EH (cell line): ENCODE measurements at regions not wholly inside any gene's neighbourhood (a gene's known extent, or its start where the extent isn't known, plus 50 kb on each side); places are given as distances from the start of the nearest gene placed in this dataset.

ENCODE experiments used
- DNase-seq: peaks from one replicate; pipeline ENCODE4 v3.0.0-alpha.2; 2015; ENCODE audit warnings: low read depth

GRCh38 chr10:128901236-128901635 is 565.8 kb upstream of the MGMT start:
- no peak for DNase-seq

DNA sequence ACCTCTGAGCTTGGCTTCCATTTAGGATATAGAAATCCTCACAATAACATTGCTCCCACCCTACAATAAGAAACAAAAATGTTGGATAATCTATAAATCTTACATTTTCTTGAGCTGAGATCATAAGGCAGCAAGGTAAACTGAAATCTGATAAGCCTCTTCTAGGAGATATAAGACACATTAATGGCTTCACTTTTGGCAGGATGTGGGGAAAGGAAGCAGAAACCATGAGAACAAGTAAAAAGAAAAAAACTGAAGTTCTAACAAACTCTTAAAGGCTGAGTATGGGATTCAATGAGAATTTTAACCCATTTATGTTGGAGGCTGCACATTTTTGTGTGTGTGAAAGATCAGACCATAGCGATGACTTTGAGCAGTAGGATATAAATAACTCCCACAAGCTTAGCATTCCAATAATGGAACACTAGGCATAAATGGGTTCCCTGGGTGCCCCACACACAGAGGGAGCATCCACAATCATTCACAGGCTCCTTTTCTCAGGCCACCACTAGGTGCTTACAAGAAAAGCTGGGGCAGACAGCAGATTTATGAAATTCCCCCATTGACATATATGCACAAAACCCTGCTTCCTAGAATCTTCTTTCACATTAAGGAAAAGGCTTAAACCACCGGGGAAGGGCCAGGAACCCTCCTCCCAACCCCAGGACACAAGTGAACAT is 564.9 kb upstream of the MGMT start:
- DNase-seq: no peak

GRCh38 chr10:128907155-128907941 is 559.7 kb upstream of the MGMT start:
- no peak for DNase-seq

- no peak for DNase-seq
Measured at GRCh38 chr10:128908099-128908498, 558.9 kb upstream of the MGMT start.

- DNase-seq: no peak
Measured at GRCh38 chr10:128908499-128908898, 558.5 kb upstream of the MGMT start.

DNA sequence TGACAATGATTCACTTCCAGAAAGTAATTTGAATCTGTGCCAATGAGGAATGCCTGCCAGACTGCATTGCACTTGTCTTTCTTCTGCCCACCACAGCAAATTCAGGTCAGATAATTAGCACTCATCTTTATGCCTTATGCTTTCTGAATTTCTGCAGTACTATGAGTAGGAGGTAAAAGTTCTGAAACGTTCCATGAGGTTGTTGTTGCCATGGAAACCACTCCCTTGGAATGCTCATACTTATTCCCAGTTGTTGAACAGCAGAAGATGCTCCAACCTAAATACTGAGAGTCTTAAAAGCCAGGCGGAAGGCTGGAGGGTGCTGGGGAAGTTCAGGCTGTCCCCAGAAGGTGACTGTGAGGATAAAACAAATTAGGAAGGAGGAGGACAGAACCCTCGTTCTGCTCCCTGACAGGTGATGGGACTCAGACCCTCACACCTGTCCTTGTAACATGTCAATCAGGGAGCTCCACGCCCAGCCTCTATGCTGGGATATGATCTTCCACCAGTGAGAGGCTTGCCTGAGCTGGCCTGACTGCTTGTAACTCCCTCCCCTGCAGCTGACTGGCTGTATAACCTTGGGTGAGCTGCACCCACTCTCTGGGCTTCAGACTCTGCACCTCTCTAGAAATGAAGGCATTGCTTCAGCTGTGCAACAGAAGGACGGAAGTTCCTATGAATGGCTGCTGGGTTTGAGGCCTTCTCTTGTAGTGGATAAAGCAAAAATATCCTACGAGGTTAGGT is 554.3 kb upstream of the MGMT start:
- no peak for DNase-seq

- no peak for DNase-seq
Measured at GRCh38 chr10:128914681-128915080, 552.4 kb upstream of the MGMT start.

DNA sequence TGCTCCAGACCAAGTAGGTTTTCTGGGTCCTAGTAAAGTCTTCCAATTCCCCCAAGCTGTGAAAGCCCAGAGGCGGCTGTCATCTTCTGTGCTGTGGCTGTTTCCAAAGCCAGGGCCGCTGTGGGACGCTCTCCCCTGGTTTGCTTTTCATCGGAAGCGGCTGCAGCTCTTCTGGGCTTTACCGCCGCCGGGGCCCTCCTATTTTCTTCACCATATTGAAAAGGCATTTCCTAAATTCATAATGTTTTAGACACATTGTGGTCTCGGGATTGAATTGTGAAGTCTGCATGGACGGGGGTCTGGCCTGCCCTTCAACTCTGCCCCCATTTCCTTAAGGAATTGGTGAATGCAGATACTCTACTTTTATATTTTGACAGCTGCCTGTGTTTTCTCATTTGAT is 551.4 kb upstream of the MGMT start:
- no peak for DNase-seq

DNA sequence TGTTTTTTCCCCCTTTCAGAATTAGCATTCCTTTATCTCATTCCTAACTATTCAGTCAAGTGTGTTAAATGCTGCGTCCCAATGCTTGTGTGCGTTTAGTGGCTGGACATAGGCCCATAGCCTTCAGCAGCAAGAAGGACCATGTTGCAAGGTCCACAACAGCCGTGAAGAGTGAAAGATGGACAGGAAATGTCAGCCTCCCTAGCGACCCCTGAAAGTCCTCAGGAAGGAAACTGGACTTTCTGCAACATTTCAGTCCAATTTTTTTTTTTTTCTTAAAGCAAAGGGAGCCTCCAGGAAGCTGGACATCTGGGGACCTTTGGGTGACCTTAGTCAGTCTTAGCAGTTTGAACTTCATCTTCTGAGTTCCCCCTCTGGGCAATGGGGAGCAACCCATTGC is 550.7 kb upstream of the MGMT start:
- DNase-seq: no peak

DNA sequence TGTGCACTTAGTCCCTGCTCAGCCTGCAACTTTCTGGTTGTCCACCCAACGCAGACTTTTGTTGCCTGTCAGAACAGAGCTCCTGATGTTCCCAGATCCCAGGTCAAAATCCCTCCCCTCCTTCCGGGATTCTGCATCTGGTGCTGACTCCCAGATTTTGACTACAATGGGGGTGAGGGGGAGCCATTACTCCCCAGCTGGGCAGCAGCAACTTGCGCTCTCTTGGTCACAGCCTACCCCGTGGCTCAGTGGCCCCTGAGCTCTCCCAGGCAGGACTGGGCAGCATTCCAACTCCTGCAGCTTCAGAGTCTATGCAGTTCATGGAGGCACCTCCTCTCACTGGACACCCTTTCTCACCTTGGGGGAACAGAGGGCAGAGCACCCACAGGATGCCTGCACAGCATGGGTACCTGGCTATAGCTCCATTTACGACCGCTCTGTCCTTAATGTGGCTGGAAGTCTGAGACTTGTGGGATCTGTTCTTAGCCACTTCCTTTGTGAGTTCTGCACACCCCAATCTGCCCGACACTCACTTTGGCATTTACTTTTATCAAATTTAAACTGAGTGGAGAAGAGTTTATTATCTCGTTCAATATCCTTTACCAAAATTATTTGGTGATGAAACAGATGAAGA is 545.5 kb upstream of the MGMT start:
- no peak for DNase-seq

- DNase-seq: no peak
Measured at GRCh38 chr10:128922172-128922571, 544.9 kb upstream of the MGMT start.

- DNase-seq: no peak
Measured at GRCh38 chr10:128922619-128923196, 544.3 kb upstream of the MGMT start.

- DNase-seq: no peak
Measured at GRCh38 chr10:128924918-128925317, 542.1 kb upstream of the MGMT start.

GRCh38 chr10:128926711-128927110 is 540.3 kb upstream of the MGMT start:
- DNase-seq: no peak

DNA sequence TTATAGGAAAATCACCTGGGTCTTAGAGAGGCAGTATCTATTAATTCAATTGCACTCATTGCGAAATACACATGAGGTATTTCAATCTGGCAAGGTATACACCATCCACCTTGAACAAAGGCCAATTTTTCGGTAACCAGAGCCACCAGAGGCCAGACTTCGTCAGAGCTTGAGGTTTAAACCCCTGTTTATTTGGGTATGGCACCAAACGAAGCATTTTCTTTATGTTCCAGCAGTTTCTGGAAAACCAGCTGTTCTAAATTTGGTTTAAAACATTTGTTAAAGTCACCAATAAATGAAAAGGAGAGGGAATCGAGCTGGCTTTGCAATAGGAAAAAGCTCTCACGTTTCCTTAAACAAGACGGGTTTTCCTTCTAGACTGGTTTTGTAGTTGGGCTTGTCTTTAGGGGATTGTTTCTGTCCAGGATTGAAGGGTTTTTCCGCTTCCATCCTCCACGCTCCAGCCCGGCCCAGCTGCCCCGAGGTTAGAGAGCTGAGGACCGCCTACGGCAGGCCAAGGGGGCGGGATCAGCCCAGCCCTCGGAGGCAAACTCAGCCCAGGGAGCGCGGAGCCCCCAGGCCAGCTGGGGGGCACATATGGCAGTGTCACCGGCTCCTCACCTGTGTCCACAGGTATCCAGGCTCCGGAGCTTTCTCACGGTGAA is 539.4 kb upstream of the MGMT start:
- DNase-seq: no peak

DNA sequence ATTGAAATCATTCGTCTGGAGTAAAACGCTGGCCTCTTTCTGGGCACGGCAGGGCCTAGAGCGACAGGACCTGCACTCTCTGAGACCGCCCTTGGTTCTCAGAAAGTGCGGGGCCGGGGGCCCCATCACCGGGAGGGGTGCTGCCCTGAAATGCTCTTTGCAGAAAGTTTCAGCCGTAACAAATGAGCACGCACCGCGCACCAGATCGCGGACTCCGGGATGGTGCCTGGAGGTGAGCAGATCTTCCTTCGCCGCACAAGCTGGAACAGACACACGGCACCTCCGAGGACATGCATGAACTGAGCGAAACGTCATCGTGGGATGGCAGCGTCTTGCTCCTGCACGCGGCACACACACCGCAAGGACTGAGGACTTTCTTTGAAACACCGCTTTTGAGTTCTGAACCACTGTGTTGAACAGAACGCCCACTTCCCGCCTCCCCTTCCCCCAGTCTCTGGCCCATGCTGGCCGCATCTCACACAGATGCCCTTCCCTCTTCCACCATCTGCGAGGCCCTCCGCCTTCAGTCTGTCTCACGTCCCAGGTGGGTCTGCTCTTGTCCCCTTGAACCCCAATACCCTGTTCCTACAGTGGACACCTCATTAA is 538.7 kb upstream of the MGMT start:
- DNase-seq: no peak

- DNase-seq: no peak
Measured at GRCh38 chr10:128929131-128929530, 537.9 kb upstream of the MGMT start.

- no peak for DNase-seq
Measured at GRCh38 chr10:128929767-128930166, 537.3 kb upstream of the MGMT start.

- no peak for DNase-seq
Measured at GRCh38 chr10:128930515-128930914, 536.5 kb upstream of the MGMT start.

DNA sequence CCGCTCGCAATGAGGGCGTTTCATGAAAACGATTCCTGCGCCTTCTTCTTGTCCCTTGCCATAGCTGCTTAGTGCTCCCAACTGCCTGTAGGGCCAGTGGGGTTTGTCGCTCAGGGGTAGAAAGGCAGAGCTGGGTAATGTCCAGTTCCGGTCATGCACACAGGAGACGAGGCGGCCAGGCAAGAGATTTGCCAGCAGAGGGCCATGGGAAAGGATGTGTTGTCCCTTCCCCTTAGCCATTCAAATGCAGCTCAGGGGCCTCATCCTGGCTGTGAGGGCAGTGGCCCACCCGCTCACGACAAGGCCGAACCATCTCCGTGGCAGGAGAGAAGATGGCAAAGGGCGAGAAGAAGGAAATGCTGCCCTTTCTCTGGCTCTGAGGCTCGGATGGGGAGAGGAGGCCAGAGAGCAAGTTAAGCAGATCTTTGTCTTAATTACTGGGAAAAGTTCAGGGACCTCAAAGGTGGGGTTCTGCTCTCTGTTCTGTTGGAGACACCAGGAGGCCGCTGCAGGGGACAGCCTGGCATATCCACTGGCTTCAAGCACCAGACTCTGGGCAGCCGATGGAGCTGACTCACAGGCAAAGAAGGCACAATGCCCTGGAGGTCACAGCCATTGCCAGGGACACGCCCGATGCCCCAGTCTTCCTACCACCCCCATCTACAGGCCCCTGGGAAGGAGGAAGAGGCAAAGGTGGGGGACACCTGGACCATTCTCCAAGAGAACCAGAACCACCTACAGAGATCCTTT is 534.8 kb upstream of the MGMT start:
- DNase-seq: no peak
